AG20443 (cell line): ENCODE measurements at regions not wholly inside any gene's neighbourhood (a gene's known extent, or its start where the extent isn't known, plus 50 kb on each side); places are given as distances from the start of the nearest gene placed in this dataset.
"Not testable (repeated sequence)": the region's sequence is repeated elsewhere in the genome, so short reads cannot be mapped to it uniquely, and the experiment has no call there.

Experiments used
- DNase-seq: peaks from one replicate; pipeline ENCODE4 v3.0.0; 2012; ENCODE audit warnings: low spot score, mixed read lengths

DNA sequence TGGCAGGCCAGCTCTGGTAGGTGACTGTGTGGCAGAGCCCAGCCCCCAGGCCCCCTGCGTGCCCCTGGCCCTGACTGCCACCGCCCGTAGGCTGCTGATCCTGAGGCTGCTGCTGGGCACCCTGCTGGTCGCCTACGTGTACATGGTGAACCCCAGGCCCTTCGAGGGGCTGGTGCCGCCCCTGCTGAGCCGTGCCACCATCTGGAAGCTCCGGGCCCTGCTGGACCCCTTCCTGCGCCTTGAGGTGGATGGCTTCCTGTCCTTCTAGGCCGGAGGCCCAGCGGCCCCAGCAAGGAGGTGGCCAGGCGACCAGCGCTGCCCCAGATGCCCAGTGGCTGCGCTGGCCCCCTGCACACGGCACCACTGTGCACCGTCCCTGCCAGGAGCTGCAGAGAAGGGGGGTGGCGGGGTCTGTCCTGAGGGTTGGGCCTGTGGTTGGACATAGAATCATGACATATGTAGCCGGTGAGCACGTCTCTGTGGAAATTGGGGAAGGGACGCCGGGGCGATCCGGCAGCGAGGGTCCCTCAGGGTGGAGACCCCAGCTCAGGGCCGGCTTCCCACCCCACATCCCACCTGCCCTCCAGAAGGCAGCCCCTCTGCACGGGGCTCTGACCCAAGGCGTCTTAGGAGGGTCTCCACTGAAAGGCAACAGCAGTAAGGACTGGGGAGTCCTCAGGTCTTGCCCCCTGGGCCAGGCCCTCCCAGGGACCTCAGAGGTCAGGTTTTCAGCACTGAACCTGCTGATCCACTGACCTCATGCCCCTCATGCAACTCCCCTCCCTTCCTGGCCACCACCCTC lies 185.4 kb downstream of the IGLL1 start:
- DNase-seq: no peak

DNA sequence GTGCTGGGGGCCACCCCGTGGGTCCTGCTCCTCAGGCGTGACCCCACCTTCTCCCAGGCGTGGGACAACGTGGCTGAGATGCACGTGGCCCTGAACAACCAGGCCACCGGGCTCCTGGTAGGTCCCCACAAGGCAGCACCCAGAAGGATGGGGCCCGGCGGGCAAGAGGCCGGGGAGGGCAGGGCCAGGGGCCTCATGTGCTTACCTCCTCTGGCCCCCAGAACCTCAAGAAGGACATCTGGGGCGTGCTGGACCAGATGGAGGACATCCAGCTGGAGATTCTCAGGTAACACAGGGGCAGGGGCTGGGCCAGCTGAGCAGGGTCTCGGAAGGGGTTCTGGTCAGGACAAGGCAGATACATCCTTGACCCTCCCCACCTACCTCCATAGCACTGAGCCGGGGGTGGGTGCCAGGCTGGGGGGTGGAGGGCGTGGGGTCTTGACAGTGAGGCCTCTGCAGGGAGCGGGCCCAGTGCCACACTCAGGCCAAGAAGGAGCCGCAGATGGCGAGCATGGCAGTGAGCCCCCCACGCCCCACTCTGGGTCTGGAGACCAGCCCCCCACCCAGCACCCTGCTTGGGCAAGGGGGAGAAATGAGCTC lies 186.3 kb downstream of the IGLL1 start:
- no peak for DNase-seq

DNA sequence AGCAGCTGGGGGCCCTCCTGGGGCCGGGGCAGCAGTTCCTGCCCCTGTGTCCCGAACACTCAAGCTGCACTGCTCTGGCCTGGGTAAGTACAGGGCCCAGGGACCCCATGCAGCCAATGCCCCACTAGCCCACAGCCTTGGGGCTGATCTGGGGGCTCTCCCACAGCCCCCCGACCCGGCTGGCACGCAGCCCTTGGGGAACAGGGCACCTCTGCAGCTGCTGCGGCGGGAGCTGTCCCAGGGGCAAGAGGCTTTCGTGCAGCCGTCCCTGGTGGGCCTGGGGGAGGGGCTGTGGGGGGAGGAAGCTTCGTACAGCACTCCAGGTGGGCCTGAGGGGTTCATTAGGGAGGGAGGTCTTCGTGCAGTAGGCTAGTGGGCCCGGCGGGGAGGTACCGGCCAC lies 186.9 kb downstream of the IGLL1 start:
- DNase-seq: not testable (repeated sequence)

DNA sequence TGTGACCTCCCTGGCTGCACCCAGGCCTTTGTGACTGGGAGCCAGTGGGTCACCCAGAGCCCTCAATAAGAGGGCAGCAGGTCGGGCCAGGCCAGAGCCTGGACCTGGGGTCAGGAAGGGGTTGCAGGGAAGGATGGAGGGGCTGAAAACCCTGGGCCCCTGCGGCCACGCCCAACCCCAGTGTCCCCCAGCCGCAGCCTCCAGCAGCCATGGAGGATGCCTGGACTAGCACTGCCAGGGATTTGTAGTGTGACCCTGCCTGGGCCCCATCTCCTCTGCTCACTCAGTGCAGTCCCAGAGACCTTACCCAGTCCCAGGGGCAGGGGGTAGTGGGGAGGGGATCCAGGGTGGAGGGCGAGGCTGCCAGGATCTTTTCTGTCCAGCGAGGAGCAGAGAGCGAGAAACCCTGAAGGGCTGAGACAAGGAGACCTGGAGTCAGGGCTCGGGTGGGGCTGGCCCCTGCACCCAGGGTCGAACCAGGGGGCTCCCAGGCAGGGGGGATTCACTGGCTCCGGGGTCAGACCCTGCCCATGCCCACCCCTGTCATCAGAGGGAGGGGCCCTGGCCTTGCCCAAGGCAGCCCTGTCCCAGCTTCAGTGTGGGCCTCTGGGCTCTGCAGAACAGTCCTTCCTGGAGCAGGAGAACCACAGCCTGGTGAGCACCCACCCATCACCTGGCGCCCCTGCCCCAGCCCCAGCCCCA lies 187.5 kb downstream of the IGLL1 start:
- DNase-seq: no peak

DNA sequence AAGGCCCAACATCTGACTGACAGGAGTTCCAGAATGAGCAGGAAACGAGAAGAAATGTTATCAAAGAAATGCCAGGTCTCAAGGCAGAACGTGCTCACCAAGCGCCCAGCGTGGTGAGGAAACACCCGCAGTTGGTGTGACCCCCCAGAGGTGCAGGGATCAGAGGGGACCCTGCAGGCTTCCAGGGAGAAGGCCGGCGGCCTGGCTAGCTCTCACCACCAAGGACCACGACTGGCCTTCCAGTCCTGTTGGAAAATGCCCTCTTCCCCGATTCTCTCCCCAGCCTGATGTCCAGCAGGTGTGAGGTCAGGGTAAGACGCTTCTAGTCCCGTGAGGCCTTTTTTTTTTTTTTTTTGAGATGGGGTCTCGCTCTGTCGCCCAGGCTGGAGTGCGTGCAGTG lies 189.1 kb downstream of the IGLL1 start:
- DNase-seq: no peak

DNA sequence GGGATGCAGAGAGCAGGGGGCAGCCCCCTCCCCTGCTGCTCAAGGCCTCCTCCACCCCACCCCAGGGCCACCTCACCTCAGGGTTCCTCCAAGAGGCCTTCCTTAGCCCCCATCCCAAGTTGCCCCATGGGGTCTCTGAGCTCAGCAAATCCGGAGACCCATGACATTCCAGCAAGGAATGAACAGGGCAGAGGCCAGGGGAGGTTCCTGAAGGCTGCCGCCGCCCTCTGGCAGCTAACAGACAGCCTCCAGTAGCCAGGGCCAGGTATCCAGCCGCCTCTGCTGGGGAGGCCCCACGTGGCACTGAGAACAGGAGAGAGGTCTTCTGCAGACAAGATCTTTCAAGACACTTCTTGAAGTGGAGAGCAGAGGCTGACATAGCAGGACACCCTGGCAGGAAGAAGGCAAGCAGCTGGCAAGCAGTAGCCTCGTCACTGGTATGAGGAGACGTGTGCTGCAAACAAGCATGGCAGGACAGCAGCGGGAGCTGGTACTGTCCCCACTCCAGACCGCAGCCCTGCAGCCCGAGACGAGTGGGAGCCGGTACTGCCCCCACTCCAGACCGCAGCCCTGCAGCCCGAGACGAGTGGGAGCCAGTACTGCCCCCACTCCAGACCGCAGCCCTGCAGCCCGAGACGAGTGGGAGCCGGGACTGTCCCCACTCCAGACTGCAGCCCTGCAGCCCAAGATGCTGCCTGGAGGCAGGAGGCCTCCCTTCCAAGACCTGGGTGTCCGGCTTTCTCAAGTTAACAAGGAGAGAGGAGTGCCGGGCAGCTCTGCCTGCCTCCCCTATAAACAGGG lies 190.6 kb downstream of the IGLL1 start:
- DNase-seq: no peak

DNA sequence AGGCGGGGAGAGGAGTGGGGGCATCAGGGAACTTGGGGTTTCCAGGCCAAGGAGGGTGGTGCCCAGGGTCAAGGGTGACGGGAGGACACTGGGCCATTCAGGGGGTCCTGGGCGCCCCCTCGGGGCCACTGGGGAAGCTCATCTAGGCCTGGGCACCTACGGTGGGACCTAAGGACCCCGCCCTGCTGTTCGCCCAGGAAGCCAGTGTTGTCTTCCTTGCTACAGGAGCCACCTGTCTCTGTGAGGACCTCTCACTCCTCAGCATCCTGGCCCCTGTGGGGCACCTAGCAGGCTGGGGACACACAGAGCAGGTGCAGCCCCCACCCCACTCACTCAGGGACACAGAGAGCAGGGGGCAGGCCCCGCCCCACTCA lies 191.6 kb downstream of the IGLL1 start:
- no peak for DNase-seq

DNA sequence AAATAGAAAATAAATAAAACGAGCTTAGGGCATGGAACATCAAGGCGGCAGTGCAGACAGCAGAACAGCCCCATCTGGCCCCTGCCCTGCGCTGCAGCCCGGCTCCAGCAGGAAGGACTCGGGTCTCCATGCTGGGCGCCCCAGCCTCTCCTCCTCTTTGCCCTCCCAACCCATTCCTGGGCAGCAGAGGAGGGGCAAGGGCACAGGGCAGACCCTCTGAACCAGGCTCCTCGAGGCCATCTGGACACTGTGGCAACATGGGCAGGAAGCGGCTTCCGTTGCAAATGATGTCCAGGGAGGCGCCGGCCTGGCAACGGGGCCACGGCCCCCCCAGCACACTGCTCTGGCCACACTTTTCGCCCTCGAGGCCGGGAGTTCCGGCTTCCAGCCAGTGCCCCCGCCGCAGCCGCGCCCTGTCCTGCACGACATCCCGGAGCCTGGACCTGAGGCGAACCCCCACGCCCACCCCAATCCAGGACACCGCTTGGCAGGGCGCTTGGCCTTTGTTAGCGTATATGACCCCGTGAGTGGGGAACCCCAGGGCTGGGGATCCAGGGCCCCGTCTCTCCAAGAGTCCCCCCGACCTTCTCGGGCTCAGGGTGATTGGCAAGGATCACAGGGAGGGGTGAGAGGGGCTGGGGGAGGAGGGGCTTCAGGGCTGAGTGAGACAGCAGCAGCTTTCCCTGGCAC lies 192.1 kb downstream of the IGLL1 start:
- no peak for DNase-seq

DNA sequence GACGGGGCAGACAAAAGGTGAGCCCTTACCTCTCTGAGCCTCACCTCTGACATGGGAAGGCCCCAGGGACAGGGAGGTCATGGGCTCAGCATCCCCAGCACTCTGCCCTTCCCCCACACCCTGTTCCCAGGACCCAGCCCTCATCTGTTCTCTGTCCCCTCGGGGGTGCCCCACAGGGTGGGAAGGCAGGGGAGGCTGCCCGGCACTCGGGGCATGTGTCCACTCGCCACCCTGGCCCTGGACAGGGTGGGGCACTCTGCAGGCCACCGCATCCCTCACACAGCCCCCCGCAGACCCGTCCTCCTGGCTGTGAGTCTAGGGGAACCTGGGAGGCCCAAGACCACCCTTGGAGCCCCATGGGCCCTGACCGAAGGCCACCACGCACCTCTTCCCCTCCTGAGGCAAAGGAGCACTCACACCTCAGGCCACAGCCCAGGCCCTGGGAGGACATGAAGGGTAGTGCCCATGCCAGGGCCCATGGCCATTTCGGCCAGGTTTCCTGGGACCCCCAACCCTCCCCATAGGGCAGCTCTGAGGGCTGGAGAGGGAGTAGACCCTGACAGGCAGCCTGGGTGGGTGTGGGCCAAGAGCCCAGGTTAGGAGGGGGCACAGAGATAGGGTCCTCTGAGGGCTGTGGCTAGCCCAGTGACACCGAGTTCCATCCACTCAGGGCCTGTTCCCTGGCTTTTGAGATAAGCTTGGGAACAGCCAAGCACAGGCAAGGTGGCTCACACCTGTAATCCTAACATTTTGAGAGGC lies 193.1 kb downstream of the IGLL1 start:
- DNase-seq: no peak

DNA sequence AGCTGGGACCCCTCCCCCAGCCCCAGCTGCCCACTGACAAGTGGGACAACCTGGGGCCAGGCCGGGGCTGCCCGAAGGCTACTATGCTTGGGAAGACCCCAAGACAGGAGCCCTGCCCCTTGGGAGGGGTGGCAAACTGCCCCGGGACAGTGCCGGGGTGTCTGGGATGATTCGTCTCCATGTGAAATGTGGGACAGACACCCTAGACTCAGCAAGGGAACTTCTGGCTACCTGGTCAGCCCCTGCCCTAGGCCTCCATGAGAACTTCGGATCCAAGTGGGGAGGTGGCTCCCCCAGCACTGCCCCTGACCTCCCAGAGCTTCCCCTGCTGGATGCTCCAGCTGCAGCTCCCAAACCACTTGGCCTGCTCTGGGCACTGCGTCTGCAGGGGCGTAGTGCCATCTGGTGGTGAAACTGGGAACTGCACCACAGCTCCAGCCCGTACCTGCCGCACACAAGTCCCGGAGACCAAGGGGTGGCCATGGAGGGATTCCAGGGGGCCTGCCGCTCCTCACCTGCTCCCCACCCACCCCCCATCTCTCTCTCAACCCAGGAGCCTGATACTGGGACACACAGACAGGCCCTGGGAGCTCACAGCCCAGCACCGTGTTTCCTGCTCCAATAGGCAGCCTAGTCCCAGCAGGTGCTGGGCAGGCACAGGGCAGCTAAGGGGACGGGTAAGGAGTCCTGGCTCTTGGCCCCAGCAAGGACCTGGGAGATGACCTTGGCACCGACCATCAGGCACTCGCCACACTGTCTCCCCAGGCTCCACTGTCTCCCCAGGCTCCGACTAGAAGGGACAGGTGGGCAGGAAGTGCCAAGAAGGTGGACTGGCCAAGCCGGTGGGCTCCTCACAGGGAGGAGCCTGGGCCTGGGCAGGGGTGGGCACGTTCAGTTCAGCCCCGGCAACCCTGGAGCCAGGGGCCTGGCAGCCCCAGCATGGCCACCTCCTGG lies 194.1 kb downstream of the IGLL1 start:
- peak; percentile 95 for DNase-seq

DNA sequence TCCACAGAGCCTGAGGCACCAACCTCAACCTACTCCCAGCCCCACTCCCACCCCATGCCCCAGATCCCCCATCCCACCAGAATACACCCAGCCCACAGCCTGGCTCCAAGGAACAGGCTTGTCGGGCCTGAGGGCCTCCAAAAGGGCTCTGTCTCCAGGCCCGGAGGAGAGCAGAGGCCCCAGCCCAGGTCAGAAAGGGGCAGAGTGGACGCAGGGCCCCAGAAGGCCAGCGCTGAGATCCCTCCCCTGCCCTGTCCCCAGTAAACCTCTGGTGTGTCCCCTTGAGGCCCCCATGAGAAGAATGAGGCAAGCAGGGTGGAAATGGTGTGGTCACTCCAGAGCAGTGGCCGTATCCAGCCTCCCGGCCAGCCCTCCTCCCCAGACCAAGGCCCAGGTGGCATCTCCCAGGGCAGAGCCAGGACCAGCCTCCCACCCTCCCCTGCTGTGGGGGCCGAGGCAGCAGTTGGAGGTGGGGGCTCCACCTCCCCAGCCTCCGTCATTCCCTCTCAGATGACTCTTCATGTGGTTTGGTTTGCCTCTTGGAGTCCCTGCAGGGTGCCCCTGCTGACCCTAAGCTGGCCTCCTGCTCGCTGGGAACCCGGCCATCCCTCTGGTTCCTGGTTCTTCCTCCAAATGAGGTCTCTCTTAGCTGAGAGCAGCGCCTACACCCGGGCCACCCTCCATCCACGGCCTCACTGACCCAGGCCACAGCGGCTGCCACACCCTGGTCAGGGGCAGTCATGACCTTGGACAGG lies 195.0 kb downstream of the IGLL1 start:
- DNase-seq: no peak

DNA sequence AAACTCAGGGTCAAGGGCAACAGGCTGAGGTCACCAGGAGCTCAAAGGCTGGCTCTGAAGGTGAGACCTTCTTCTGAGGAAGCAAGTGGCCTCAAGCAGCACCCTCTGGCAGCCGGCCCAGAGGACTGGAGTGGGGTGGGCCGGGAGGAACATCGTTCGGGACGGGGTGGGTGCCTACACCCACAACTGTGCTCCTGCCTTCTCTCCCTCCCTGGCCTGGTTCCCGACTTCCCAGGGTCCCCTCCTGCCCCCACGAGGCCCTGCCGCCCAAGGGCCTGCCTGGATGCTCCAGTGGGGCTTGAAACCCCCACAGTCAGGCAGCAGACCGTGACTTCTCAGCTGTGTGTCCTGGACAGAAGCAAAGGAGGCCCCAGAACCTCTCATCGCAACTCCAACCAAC lies 195.7 kb downstream of the IGLL1 start:
- no peak for DNase-seq

DNA sequence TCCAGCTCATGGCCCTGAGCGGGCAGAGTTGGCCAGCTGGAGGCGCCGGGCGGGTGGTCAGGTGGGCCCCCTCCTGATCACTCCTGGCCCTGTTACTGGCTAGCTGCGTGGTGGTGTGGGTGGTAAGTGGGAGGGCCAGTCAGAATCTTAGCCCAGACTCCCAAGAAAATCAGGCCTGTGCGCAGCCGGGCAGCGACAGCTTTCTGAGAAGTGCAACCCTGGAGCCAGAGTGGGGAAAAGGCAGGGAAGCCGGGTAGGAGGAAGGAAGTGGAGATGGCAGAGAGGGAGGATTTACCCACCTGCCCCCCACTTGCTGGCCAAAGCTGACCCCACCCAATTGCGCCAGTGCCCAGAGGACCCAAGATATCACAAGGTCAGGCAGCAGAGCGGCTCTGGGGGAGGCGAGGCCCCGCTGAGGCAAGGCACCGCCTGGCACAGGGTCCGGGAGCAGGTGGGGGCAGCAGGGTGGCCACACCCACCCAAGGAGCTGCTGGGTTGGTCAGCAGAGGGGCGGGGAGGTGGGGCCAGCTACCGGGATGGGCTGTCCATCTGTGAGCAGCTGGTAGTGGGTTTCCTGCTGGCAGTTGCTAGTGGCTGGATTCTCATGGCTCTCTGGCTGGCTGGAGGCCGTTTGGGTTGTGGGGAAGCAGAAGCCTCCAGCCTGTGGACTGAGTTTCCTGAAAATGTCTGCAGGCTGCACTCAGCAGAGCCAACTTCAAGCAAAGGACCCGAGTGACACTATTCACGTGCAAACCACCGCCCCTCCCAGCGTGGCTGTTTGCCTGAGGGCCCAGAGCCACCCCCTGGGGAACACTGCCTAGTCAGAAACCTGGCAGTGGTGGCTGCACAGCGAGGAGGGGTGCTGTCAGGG lies 196.4 kb downstream of the IGLL1 start:
- no peak for DNase-seq

DNA sequence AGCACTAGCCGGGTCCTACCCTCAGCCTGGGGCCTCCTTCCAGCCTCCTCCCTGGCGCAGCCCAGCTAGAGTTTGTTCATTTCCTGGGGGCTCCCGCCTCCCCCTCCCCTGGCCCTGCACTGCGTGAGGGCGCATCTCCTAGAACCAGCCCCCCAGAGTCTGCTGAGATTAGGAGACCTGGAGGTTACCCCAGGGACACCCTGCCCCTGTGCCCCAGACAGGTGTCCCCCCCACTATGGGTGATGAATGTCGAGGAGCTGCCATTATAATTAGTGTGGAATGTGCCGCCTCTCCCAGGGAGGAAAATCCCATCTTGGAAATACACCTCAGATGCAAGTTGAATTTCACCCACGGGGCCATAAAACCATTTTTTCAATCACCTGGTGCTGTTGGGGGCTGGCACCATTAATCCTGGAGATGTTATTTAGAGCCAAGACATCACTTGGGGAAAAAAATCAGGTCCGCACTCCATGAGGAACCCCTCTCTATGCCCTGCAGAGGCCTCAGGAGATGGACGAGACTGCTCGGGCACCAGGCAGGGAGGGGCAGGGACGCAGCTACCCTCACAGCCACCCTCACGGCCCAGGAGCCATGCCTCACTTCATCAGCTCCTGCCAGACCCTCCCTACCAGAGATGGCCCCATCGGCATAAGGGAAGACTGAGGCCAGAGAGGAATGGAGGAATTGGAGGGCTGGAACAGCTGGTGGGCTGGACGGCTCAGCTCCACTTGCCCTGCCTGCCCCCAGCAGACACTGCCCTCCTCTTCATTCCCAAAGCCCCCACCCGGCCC lies 197.5 kb downstream of the IGLL1 start:
- DNase-seq: no peak

DNA sequence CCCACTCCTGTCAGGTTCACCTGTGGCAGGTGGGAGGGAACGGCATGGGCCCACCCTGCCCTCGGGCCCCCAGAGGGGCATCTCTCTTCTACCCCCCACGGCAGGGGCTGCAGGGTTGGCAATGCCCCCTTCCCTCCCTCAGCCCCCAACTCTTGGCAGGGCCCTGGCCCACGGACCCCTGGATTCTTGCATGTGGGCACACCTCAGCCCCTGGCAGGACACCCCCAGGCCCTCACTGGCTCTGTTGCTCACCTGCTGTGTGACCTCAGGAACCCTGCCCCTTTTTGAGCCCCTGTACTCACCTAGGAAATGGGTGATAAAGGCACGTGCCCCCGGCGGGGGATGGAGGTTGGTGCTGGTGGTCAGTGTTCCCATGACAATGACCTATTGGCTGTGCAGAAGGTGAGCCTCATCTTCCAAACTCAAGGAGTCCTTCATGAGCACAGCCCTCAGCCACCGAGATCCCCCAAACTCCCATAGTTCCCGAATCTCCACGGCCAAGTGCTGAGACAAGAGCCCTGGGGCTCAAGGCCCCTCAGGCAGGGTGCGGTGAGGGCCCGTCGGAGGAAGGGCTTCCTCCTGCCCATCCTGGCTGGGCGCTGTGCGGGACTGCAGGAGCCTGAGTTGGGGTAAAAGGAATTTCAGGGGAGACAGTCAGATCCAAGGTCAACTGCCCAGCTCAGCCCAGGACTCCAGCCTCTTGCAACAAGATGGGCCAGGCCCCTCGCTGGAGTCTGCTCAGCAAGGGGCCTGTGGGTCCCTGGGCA lies 198.2 kb downstream of the IGLL1 start:
- DNase-seq: no peak

DNA sequence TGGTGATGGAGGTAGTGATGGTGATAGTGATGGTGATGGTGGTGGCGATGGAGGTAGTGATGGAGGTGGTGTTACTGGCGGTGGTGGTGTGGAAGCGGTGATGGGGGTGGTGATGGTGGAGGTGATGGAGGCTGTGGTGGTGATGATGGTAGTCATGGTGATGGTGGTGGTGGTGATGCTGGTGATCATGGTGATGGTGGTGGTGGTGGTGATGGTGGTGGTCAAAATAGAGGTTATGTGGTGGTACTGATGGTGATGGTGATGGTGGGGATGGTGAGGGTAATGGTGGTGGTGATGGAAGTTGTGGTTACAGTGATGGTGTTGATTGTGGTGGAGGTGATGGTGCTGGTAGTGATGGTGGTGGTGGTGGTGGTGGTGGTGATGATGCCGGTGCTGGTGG lies 199.2 kb downstream of the IGLL1 start:
- no peak for DNase-seq

DNA sequence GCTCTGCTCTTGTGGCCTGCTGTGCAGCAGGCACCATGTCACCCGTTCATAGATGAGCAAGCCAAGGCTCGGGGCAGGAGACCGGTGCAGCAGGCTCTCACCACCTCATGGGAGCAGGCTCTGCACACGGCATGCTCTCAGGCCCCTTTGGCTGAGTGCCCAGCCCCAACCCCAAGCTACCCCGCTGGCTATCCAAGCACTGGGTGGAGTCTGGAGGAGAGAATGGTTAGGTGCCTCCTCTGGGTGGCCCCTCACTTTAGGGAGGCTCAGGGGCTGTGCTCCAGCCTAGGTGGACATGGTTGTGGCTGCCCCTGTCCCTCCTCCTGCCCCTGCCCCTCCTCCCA lies 199.9 kb downstream of the IGLL1 start:
- DNase-seq: no peak
